HEK293 (cell line): ENCODE measurements at regions not wholly inside any gene's neighbourhood (a gene's known extent, or its start where the extent isn't known, plus 50 kb on each side); places are given as distances from the start of the nearest gene placed in this dataset.

Experiments
- CTCF ChIA-PET: fragments of 350-600 bp; formaldehyde crosslinking; extraction: SDS; loops from one replicate; lab custom pipeline; 2021; ENCODE audit warnings: antibody characterized with exemption; lab: Yijun Ruan, JAX
- POLR2A ChIA-PET: fragments of 300-600 bp; formaldehyde crosslinking; extraction: SDS; loops from one replicate; lab custom pipeline; 2020; ENCODE audit warnings: antibody characterized with exemption, inconsistent platforms; lab: Yijun Ruan, JAX
- H3K27ac ChIP-seq: fragments of 200-500 bp; sonication (Bioruptor generic); 2 replicates; pipeline ENCODE4 v1.5.1; 2014; ENCODE audit warnings: low read depth, low read length, control low read depth, inconsistent platforms; ENCODE audit errors: extremely low read depth
- H3K36me3 ChIP-seq, 2 experiments: fragments of 200-500 bp in 1 of 2; sonication (Bioruptor generic) in 1 of 2; 1 replicate in 1 of 2; 2 replicates in 1 of 2; pipeline ENCODE4 v1.5.1; 2014 to 2017; ENCODE audit warnings: inconsistent platforms in 2 of 2, low read length in 2 of 2; ENCODE audit not compliant: control insufficient read depth in 2 of 2, insufficient read depth in 1 of 2
- H3K4me1 ChIP-seq: fragments of 200-500 bp; sonication (Bioruptor generic); 2 replicates; pipeline ENCODE4 v1.5.1; 2014; ENCODE audit warnings: mild to moderate bottlenecking, low read length, inconsistent platforms; ENCODE audit not compliant: control insufficient read depth, insufficient read depth
- H3K4me3 ChIP-seq: 2 replicates; pipeline ENCODE4 v1.5.1; 2011; ENCODE audit warnings: low read depth, mild to moderate bottlenecking, control low read depth, low read length, moderate library complexity
- H3K9me3 ChIP-seq: fragments of 200-500 bp; sonication (Bioruptor generic); 2 replicates; pipeline ENCODE4 v1.5.1; 2014; ENCODE audit warnings: low read depth, low read length, inconsistent platforms; ENCODE audit not compliant: control insufficient read depth, insufficient read depth
- EGR2 ChIP-seq: fragments of 450-650 bp; formaldehyde crosslinking; IDR thresholded peaks from 2 replicates; pipeline ENCODE4 v1.5.1; 2016; ENCODE audit warnings: low read depth, missing biosample characterization, missing genetic modification characterization
- GLI4 ChIP-seq: fragments of 450-650 bp; formaldehyde crosslinking; IDR thresholded peaks from 2 replicates; pipeline ENCODE4 v1.5.1; 2016; ENCODE audit warnings: missing biosample characterization, missing genetic modification characterization
- PRDM6 ChIP-seq: fragments of 450-650 bp; formaldehyde crosslinking; IDR thresholded peaks from 2 replicates; pipeline ENCODE4 v1.5.1; 2017; ENCODE audit warnings: missing biosample characterization, missing genetic modification characterization
- SP2 ChIP-seq: fragments of 450-650 bp; formaldehyde crosslinking; IDR thresholded peaks from 2 replicates; pipeline ENCODE4 v1.5.1; 2016; ENCODE audit warnings: missing biosample characterization, missing genetic modification characterization
- ZBTB17 ChIP-seq: fragments of 450-650 bp; formaldehyde crosslinking; IDR thresholded peaks from 2 replicates; pipeline ENCODE4 v1.5.1; 2016; ENCODE audit warnings: missing biosample characterization, missing genetic modification characterization
- ZBTB44 ChIP-seq: fragments of 450-650 bp; IDR thresholded peaks from 2 replicates; pipeline ENCODE4 v1.5.1; 2018; ENCODE audit warnings: missing biosample characterization, mild to moderate bottlenecking, missing genetic modification characterization
- ZFHX2 ChIP-seq: fragments of 450-650 bp; formaldehyde crosslinking; conservative IDR thresholded peaks from 2 replicates; pipeline ENCODE4 v1.5.1; 2016; ENCODE audit warnings: missing biosample characterization, missing genetic modification characterization
- ZNF184 ChIP-seq: fragments of 450-650 bp; IDR thresholded peaks from 2 replicates; pipeline ENCODE4 v1.5.1; 2018; ENCODE audit warnings: missing biosample characterization, mild to moderate bottlenecking, missing genetic modification characterization
- ZNF280C ChIP-seq: fragments of 450-650 bp; formaldehyde crosslinking; IDR thresholded peaks from 2 replicates; pipeline ENCODE4 v1.5.1; 2016; ENCODE audit warnings: missing biosample characterization, missing genetic modification characterization
- ZNF311 ChIP-seq: fragments of 450-650 bp; formaldehyde crosslinking; IDR thresholded peaks from 2 replicates; pipeline ENCODE4 v1.5.1; 2017; ENCODE audit warnings: missing biosample characterization, missing genetic modification characterization, borderline replicate concordance
- ZNF350 ChIP-seq: fragments of 450-650 bp; formaldehyde crosslinking; IDR thresholded peaks from 2 replicates; pipeline ENCODE4 v1.5.0; 2017; ENCODE audit warnings: missing biosample characterization, mild to moderate bottlenecking, missing genetic modification characterization
- ZNF366 ChIP-seq: fragments of 450-650 bp; formaldehyde crosslinking; conservative IDR thresholded peaks from 2 replicates; pipeline ENCODE4 v1.5.1; 2016; ENCODE audit warnings: missing biosample characterization, missing genetic modification characterization
- ZNF692 ChIP-seq: fragments of 450-650 bp; formaldehyde crosslinking; IDR thresholded peaks from 2 replicates; pipeline ENCODE4 v1.5.1; 2016; ENCODE audit warnings: missing biosample characterization, missing genetic modification characterization
- ZNF704 ChIP-seq: fragments of 450-650 bp; formaldehyde crosslinking; IDR thresholded peaks from 2 replicates; pipeline ENCODE4 v1.5.1; 2016; ENCODE audit warnings: missing biosample characterization, missing genetic modification characterization
- ZNF785 ChIP-seq: fragments of 450-650 bp; formaldehyde crosslinking; IDR thresholded peaks from 2 replicates; pipeline ENCODE4 v1.5.1; 2016; ENCODE audit warnings: missing biosample characterization, missing genetic modification characterization

- POLR2A ChIA-PET: no interaction called here
- H3K4me1 ChIP-seq: no peaks in the 10 kb centered on the region
- TF ChIP-seq GLI4 (tag by site-specific recombination) (no peak), ZNF704 (tag by site-specific recombination) (no peak), ZNF280C (tag by site-specific recombination) (no peak), ZBTB44 (tag by site-specific recombination) (no peak)
- TF ChIP-seq, all 188 proteins: peak for 0
- Histone ChIP-seq H3K9me3 (no peaks in the 10 kb centered on the region), H3K4me3 (no peak overlapping the region), H3K27ac (no peak overlapping the region), H3K36me3 (no peaks in the 10 kb centered on the region)
- CTCF ChIA-PET: no interaction called here
Measured at GRCh38 chr12:131403676-131404075, 307.2 kb upstream of the SFSWAP start.

GRCh38 chr12:131404705-131405104 is 306.2 kb upstream of the SFSWAP start:
- Histone ChIP-seq H3K4me3 (no peak overlapping the region), H3K36me3 (no peaks in the 10 kb centered on the region), H3K4me1 (no peaks in the 10 kb centered on the region), H3K9me3 (no peaks in the 10 kb centered on the region), H3K27ac (no peak overlapping the region)
- CTCF ChIA-PET: no interaction called here
- TF ChIP-seq ZBTB17 (peak; percentile 91), ZNF785 (no peak), PRDM6 (no peak), ZNF366 (tag by site-specific recombination) (peak; percentile 82), ZFHX2 (peak; percentile 27; the same call in 1 of the 2 replicates), ZNF350 (tag by site-specific recombination) (no peak)
- TF ChIP-seq, all 188 proteins: peak for 3
- POLR2A ChIA-PET: no interaction called here

- H3K27ac ChIP-seq: no peak overlapping the region
- no peaks in the 10 kb centered on the region for H3K4me1 ChIP-seq
- POLR2A ChIA-PET: no interaction called here
- H3K4me3 ChIP-seq: no peak overlapping the region
- TF ChIP-seq ZFHX2 (peak; percentile 80), ZNF184 (tag by site-specific recombination) (no peak), ZNF311 (tag by site-specific recombination) (no peak), EGR2 (tag by site-specific recombination) (peak; percentile 23; the same call in 1 of the 2 replicates), ZNF692 (tag by site-specific recombination) (no peak), SP2 (peak; percentile 20; the same call in 1 of the 2 replicates)
- H3K9me3 ChIP-seq: no peaks in the 10 kb centered on the region
- no peaks in the 10 kb centered on the region for H3K36me3 ChIP-seq
- CTCF ChIA-PET: interaction anchor here (0.6 to 0.7 kb wide), 2 partner anchors 21 to 47 kb away, joined by 3 to 4 read pairs; no protein-coding TSS in a partner anchor
Measured at GRCh38 chr12:131407221-131408035, 303.5 kb upstream of the SFSWAP start.
